HS-5 (cell line): ENCODE measurements at regions not wholly inside any gene's neighbourhood (a gene's known extent, or its start where the extent isn't known, plus 50 kb on each side); places are given as distances from the start of the nearest gene placed in this dataset.

Source experiments
- DNase-seq: peaks from one replicate; pipeline ENCODE4 v3.0.0-alpha.2; 2012; ENCODE audit warnings: low read depth

DNA sequence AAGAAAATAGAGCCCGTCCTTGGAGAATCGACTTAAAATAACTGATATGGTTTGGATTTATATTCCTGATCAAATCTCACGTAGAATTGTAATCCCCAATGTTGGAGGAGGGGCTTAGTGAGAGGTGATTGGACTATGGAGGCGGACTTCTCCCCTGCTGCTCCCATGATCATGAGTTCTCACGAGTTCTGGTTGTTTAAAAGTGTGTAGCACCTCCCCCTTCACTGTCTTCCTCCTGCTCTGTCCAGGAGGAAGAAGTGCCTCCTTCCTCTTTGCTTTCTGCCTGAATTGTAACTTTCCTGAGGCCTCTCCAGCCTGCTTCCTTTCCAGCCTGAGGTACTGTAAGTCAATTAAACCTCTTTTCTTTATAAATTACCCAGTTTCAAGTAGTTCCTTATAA, 529.2 kb downstream of the HAO1 start:
- DNase-seq, result no peak

DNA sequence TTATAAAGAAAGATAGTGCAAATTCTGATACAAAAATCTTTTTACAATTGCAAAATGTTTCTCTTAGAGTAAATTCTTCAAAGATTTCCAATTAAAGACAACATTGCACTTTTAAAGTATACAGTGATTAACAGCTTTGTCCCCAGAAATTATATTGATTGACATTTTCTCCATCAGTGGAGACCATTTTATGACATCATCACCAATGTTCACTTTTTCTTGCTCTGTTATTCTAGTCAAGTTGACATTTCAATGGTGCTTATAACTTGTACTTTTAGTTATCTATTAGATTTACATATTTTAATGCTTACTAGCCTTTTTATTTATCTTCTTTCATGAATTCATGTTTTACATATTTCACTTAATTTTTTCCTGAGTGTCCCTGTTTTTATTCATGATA, 524.8 kb downstream of the HAO1 start:
- no peak for DNase-seq

- no peak for DNase-seq
Measured at GRCh38 chr20:7416382-7416781, 523.9 kb downstream of the HAO1 start.

- DNase-seq, result no peak
Measured at GRCh38 chr20:7420345-7420744, 519.9 kb downstream of the HAO1 start.

DNA sequence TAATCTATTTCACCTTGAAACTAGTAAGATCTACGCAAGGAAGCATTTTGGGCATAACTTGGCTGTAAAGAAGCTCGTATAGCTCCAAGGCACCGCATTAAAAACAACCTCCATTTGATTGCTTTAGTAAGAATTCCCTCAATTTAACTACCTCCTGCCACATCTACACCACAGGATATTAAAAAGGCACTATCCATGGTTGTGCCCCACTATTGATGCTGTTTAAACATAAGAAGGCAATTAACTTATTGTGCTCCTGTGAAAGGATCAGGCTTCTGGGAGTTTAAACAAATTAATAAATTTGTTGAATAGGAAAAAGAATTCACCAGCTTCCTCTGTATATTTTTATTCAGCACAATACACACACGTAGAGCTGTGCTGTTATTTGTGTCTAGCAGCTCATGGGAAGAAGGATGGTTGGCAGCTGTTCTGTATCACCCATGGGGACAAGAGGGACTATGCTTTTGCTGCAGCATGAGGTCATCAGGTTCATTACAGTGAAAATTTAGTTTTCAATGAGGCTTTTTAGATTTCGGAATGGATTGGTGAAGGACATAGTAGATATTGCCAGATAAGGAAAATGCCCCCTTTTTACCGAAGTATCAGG, 513.3 kb downstream of the HAO1 start:
- DNase-seq, result no peak

GRCh38 chr20:7428946-7429345, 511.3 kb downstream of the HAO1 start:
- DNase-seq, result no peak

DNA sequence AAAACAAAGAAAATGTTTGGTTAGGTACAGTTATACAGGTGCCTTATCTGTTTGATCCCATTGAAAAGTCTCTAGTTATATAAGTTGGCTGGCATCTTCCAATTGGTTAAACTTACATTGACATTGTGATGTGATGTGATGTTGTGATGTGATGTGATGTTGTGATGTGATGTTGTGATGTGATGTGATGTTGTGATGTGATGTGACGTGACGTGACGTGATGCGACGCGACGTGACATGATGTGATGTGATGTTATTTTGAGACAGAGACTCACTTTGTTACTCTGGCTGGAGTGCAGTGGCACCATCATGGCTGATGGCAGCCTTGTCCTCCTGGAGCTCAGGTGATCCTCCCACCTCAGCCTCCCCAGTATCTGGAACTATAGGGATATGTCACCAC, 507.6 kb downstream of the HAO1 start:
- DNase-seq, result no peak

DNA sequence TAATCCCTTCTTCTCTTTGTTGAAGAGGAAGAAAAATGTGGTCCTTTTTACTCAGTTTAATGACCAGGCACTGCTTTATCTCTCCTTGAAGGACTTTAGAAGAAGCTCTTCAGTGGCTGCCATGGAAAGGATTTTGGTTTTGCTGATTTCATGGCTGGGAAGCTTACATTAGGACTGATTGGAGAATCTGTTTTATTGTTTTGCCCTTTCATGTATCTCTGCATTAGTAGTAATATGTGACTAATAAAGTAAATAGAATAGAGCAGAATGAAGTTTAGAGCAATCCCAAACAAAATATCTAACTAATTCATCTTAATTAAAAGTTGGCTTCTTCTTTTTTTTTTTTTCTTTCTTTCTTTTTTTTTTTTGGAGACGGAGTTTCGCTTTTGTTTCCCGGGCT, 502.9 kb downstream of the HAO1 start:
- no peak for DNase-seq

DNA sequence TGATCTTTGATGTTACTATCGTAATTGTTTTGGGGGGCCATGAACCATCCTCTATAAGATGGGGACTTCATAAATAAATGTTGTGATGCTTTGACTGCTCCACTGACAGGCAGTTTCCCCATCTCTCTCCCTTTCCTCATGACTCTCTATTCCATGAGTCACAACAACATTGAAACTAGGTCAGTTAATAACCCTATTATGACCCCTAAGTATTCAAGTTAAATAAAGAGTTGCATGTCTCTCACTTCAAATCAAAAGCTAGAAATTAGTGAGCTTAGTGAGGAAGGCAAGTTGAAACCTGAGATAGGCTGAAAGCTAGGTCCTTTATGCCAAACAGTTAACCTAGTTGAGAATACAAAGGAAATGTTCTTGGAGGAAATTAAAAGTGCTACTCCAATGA, 491.0 kb downstream of the HAO1 start:
- no peak for DNase-seq

GRCh38 chr20:7452890-7453289, 487.4 kb downstream of the HAO1 start:
- no peak for DNase-seq

GRCh38 chr20:7454047-7454446, 486.2 kb downstream of the HAO1 start:
- DNase-seq, result no peak

DNA sequence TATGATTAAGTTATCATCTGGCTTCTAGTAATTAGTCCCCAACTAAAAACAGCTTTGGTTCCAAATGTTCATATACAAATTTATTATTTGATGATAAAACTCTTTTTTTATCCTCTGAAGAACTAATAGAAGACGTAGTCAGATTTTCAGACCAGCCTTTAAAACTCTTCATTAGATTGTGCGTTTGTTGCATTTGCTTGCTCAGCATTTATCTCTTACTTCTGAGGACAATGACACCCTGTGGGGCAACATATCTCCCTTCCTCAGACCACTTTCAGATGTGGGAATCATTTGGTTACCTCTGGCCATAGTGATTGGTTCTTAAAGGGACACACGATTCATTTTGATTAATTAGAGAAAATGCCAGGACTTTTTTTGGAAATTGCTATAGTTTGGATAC, 481.8 kb downstream of the HAO1 start:
- DNase-seq, result no peak

DNA sequence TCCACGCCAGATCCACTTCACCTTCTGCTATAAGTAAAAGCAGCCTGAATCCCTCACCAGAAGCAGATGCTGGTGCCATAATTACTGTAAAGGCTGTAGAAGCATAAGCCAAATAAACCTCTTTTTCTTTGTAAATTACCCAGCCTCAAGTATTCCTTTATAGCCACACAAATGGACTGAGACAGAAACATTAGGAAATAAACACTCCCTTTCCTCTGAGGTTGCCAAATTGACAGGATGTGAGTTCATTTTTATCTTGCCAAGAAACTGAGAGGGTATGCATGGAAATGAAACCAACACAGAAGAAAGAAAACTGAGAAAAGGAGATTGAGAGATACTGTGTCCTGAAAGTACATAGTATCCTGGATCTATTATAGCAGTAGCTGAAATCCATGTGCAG, 481.2 kb downstream of the HAO1 start:
- no peak for DNase-seq

GRCh38 chr20:7463290-7463689, 477.0 kb downstream of the HAO1 start:
- no peak for DNase-seq

DNA sequence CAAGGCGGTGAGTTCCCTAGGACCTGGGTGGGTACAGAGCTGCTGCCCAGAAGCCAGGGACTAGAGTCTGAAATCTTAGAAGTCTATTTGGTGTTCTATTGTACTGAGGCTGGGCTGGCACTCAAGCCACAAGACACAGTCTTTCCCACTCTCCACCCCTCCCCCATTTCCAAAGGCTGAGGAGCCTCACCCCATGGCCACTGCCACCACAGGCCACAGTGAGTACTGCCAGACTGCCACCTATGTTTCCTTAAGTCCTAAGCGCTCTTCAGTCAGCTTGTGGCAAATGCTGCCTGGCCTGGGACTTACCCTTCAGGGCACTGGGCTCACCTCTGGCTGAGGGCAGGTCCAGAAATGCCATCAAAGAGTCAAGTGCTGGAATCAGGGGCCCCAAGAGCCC, 469.3 kb downstream of the HAO1 start:
- no peak for DNase-seq

- no peak for DNase-seq
Measured at GRCh38 chr20:7490288-7490687, 450.0 kb downstream of the HAO1 start.

DNA sequence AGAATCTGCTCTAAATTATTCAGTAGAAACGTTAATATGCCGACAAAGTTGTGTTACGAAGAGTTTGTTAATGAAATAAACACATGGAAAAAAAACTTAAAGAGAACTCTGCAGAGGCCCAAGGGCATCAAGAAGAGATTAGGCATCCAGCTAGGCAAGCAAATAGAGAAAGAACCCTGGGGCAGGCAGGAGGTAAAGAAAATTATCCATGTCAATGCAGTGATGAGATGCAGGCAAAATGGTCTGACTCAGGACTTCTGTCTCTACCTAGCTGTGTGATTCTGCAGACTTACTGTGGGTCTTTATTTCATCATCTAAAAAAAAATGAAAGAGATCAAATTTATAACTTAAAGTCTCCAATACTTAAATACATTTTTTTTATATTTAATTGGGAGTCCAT, 448.0 kb downstream of the HAO1 start:
- DNase-seq, result no peak

- no peak for DNase-seq
Measured at GRCh38 chr20:7493311-7493710, 446.9 kb downstream of the HAO1 start.

DNA sequence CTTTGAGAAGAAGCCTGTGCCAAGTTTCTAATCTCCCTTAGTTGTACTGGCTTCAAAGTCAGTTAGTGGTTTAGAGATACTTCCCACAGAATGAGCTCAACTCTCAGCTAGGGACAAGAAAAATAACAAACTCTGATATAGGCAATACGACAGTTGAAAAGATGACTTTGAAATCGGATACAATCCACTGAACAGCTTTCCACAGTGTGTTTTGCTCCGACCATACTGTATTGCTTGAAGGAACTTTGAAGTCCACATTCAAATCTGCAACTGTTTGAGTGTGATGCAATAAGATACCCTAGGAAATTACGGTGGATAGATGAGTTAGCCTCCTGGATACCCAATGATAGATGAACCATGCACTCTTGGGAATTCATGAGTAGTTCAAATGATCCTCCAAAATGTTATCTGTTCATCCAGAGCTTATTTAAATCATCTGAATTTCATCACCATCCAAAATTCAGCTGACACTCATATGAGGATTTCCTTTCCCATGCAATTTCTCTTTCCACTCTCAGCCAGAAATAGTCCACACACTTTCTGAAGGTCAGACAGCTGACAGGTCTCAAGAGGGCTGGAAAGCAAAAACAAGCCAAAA, 443.8 kb downstream of the HAO1 start:
- DNase-seq, result no peak

DNA sequence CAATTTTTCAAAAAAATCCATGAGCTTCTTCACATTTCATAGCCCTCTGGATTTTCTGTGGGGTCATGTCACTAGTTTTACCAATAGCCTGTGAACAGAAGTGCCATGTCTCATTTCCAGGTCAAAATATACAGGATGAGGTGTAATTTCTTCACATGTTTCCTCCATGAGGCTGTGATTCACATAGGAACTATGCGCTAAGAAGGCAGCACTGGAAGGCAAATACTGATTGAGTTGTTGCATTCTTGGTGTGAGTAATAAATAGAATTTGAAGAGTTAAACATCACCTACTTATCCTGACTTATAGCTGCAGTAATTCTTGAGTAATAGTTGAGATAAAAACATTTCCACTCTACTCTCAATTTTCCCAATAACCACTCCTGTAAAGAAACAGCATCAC, 442.3 kb downstream of the HAO1 start:
- peak; percentile 95 for DNase-seq

- no peak for DNase-seq
Measured at GRCh38 chr20:7499201-7499600, 441.1 kb downstream of the HAO1 start.

GRCh38 chr20:7500231-7500663, 440.0 kb downstream of the HAO1 start:
- DNase-seq, result no peak

DNA sequence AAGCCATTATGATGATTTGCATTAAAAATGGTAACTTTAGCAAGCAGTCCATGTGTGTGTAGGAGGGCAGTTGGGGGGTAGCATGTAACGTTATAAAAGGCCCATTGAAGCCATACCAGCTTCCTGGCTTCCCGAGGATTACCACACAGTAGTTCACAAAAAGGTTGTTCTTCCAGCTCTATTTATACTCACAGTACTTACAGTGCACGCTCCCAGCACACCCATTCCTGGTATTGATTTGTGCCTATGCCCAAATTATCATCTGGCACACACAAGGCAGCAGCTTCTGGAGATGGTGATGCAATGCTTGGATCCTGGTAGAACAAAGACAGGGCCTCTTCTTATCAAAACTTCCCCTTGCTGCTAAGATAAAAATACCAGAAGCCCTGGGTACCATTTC, 436.8 kb downstream of the HAO1 start:
- DNase-seq, result no peak

- DNase-seq, result no peak
Measured at GRCh38 chr20:7505152-7505834, 435.0 kb downstream of the HAO1 start.
